Activated CD4-positive, alpha-beta T cell treated with anti-CD3 and anti-CD28 coated beads for 48 hours (primary cell): ENCODE measurements at regions not wholly inside any gene's neighbourhood (a gene's known extent, or its start where the extent isn't known, plus 50 kb on each side); places are given as distances from the start of the nearest gene placed in this dataset.
"Not testable (repeated sequence)": the region's sequence is repeated elsewhere in the genome, so short reads cannot be mapped to it uniquely, and the experiment has no call there.

Experiments used
- DNase-seq: peaks from one replicate; pipeline ENCODE4 v3.0.0-alpha.2; 2020

- DNase-seq, result no peak
Observed at GRCh38 chr4:153929675-153930074, 140.8 kb upstream of the SFRP2 start.

GRCh38 chr4:153927451-153927850 is 138.6 kb upstream of the SFRP2 start:
- DNase-seq, result no peak

DNA sequence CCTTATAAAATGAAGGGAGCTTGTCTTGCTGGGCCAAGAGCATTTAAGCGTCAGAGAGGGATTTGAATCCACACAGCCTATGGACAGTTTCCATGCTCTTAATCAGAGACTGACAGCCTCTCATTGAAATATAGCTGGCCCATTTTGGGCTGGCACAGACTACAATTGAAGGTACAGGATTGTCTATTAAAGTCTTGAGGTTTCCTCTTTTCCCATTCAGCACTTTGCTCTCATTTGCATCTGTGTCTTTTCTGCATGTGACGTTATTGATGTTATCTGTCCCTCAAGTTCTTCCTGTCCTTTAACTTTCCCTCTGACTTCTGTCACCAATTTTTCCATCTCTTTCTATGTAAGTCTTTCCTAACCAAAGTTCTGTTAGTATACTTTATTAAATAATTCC is 133.3 kb upstream of the SFRP2 start:
- no peak for DNase-seq

DNA sequence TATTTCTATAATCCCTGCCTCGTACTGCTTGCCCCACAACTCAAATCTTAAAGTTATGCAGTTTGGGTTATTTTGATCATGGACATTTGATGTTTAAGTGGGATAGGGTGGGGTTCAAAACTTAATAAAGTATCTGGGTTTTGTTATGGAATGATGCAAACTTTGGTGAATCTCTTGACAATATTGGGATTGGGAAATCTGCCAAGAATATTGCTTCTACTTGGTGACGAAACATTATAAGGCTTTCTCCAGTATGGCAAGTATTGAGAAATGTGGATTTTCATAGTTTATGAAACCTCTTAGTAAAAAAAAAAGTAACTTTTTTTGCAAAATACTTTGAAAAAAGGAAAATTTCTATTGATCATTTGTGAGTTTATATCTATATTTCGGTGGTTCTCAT is 130.8 kb upstream of the SFRP2 start:
- no peak for DNase-seq

- peak; percentile 65 for DNase-seq
Observed at GRCh38 chr4:153916273-153916755, 127.4 kb upstream of the SFRP2 start.

DNA sequence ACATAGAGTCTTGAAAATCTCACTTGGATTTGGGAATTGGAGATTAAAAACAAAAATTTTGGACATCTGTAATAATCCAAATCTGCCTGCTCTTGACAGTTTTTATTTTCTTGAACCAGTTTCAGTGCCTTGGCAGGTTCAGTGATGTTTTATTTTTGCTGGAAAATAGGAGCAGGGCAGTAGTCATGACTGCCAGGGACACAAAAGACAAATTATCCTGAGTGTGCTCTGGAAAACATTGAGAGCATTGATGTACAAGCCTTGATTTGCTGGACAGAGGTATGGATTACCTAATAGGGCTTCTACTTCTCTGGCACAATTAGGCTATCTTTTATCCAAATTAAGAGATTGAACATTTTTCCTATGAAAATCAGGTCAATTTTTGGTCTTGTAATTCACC is 123.4 kb upstream of the SFRP2 start:
- DNase-seq, result no peak

- no peak for DNase-seq
Observed at GRCh38 chr4:153909672-153910071, 120.8 kb upstream of the SFRP2 start.

GRCh38 chr4:153906231-153906630 is 117.3 kb upstream of the SFRP2 start:
- DNase-seq, result no peak

DNA sequence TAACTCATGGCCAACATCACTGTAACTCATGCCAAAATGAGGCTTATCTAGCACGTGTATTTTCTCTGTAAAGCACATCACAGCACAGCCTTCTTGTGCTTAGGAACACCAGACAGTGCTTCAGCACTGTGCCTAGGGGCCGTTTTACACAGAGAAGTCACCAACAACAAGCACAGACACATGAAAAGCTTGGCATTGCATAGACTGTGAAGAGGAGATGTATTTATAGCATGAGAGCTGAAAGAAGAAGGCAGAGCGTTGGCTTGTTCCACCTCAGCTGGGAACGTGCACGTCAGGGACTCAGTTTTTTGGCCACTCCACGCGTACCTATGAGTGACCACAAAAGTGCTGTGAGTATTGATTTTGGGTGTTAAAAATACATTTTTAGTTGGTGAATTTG is 116.3 kb upstream of the SFRP2 start:
- DNase-seq, result no peak

- no peak for DNase-seq
Observed at GRCh38 chr4:153904011-153904410, 115.1 kb upstream of the SFRP2 start.

DNA sequence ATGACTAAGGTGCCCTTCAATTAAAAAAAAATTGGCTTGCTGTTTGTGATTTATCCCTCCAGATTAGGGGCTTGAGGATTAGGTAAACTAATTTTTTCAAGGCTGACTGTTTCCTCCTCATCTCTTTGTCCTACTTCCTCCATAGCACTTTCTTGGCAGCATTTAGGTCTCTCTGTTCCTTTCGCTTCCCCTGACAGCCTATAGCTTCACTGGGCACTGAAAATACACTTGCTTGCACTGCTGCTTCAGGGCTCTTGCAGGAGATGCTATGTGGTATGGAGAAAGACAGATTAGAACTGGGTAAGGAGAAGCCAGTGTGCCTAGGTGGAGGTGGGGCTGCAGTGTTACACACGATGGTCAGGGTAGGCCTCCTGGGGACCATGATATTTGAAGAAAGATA is 112.3 kb upstream of the SFRP2 start:
- no peak for DNase-seq

GRCh38 chr4:153900426-153900825 is 111.5 kb upstream of the SFRP2 start:
- DNase-seq, result no peak

DNA sequence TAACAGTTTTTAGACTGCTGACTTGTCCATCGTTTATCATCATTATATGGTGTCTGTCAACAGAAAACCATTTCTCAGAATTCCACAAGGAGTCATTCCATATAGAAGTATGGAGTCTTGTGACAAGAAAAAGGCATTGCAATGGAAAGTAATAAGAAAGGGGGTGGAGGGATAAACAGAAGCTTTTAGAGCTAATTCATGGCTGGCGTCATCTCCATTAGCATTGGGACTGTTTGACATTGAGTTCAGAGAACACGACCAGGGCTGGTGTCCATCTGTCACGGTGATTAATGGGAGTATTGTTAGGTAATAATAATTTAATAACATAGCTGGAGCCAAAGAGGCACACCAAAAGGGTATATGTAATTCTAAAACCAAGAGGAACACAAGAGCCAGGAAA is 101.9 kb upstream of the SFRP2 start:
- DNase-seq, result no peak

DNA sequence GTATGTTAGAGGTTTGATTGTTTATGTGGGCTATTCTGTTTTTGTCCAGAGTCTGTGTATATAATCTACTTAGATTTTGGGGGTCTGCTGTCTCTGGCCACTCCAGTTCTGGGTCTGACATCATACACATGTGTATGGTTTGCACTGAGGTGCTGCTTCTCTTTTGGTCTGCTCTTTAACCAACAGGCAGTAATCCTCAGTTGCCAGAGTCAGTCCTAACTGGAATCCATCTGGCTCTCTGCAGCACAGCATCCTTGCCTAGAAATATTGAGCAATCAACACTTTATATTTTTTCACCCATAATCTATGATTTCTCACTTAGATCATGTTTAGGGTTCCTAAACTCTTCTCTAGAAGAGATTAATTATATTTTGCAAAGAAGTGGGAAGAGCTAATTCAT is 98.3 kb upstream of the SFRP2 start:
- DNase-seq, result no peak

GRCh38 chr4:153884325-153884724 is 95.4 kb upstream of the SFRP2 start:
- no peak for DNase-seq

GRCh38 chr4:153880983-153881382 is 92.1 kb upstream of the SFRP2 start:
- no peak for DNase-seq

GRCh38 chr4:153877898-153878297 is 89.0 kb upstream of the SFRP2 start:
- no peak for DNase-seq

- no peak for DNase-seq
Observed at GRCh38 chr4:153873741-153874140, 84.9 kb upstream of the SFRP2 start.

GRCh38 chr4:153866766-153867165 is 77.9 kb upstream of the SFRP2 start:
- not testable (repeated sequence) for DNase-seq

- DNase-seq, result no peak
Observed at GRCh38 chr4:153852501-153852900, 63.6 kb upstream of the SFRP2 start.

GRCh38 chr4:153850533-153851280 is 61.8 kb upstream of the SFRP2 start:
- DNase-seq, result no peak

- no peak for DNase-seq
Observed at GRCh38 chr4:153844144-153844543, 55.3 kb upstream of the SFRP2 start.
